ENCODE measurements at regions not wholly inside any gene's neighbourhood (a gene's known extent, or its start where the extent isn't known, plus 50 kb on each side); places are given as distances from the start of the nearest gene placed in this dataset.

GRCh38 chr15:94602754-94603470, 371.6 kb downstream of the MCTP2 start:
- no peak for DNase-seq (ENCODE audit: low spot score in 2 of 2)
- FAIRE-seq, result no peak

DNA sequence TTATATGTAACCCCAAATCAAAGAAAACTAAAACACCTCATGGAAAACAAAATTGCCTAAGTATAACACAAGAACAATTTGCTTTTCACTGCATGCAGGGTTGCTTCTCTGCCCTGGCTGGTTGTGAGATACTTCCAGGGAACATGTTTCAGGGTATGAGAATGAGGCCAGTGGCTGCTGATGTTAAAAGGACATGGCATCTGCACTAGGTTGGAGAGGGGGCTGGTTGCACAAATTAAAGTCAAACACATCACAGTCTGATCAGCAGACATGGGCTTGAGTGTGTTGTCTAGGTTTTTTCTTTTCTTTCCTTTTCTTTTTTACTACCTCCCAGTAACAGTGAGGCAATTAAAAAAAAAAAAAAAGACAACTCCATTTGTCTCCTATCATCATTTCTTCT, 374.9 kb downstream of the MCTP2 start:
- DNase-seq (ENCODE audit: low spot score in 2 of 2) (no peak), FAIRE-seq (no peak)

- DNase-seq (ENCODE audit: low spot score in 2 of 2), result no peak
- no peak for FAIRE-seq
Observed at GRCh38 chr15:94607176-94607654, 375.9 kb downstream of the MCTP2 start.

DNA sequence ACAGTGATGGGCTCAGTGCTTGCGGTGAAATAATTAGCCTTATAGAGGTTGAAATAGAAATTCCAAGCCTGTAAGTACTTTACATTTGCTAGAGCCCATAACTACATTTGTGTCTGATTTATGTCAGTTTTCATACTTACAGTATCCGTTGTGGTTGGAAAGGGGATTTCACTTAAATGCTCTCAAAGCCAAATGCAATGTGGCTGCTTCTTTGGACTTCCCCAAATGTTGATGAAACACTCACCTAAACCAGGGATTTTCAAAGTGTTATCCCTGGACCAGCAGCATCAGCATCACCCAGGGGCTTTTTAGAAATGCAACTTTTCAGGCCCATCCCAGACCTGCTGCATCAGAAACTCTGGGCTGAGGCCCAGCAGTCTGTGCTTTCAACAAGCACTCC, 378.7 kb downstream of the MCTP2 start:
- FAIRE-seq (no peak), DNase-seq (ENCODE audit: low spot score in 2 of 2) (no peak)

- no peak for DNase-seq (ENCODE audit: low spot score in 2 of 2)
- FAIRE-seq, result no peak
Observed at GRCh38 chr15:94610485-94610884, 379.1 kb downstream of the MCTP2 start.

DNA sequence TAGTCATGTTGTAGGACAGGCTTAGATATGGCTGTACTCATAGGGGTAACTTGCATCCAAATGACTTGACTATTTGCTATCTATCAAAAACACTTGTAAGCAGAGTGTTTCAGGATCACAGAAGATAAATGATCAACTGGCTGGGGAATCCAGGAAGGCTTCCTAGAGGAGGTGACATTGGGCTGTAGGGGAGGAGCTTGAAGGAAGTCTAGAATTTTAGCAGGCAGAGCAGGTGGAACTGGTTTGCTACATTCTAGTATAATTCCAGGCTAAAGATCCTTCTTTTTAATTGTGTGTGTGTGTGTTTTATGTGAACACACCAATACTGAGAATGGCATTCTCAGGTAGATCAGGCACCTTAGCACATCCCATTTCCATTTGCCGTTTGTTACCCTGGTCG, 380.3 kb downstream of the MCTP2 start:
- FAIRE-seq (no peak), DNase-seq (ENCODE audit: low spot score in 2 of 2) (no peak)

DNA sequence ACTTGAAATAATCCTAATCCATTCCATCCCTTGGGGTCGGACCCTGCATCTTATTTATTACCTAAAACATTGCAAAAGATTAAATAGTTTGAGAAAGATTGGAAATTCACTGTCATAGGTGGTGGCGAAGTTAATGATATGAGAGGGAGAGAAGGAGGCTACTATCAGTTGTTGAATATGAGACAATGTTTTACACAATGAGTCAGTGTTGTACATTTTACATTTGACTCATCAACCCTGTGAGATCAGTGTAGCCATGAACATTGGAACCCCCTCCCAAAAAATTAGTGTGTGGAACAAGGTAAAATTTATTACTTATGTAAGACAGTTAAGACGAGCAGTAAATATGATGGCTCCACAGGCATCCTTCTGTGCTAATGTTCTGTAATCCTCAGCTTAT, 384.3 kb downstream of the MCTP2 start:
- no peak for DNase-seq (ENCODE audit: low spot score in 2 of 2)
- no peak for FAIRE-seq

- FAIRE-seq (no peak), DNase-seq (ENCODE audit: low spot score in 2 of 2) (no peak)
Observed at GRCh38 chr15:94620632-94621031, 389.3 kb downstream of the MCTP2 start.

GRCh38 chr15:94621736-94622135, 390.4 kb downstream of the MCTP2 start:
- no peak for FAIRE-seq
- DNase-seq (ENCODE audit: low spot score in 2 of 2), result no peak

DNA sequence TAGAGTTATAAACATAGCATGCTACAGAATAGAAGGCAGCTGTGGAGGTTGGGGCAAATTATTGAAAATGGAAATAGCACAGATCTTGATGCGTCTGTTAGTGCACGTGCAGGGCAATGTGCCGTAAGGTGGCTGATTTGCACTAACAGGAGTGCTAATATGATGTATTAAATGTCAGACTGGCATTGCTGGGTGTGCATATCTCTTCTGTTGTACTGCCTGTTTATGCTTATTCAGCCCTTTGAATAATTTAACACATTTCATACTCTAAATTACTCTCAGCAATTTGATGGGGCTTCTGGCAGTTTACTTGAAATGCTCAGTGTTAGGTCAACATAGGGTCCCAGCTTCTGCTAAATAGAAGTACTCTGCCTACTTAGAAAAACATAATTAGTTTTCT, 395.6 kb downstream of the MCTP2 start:
- no peak for FAIRE-seq

DNA sequence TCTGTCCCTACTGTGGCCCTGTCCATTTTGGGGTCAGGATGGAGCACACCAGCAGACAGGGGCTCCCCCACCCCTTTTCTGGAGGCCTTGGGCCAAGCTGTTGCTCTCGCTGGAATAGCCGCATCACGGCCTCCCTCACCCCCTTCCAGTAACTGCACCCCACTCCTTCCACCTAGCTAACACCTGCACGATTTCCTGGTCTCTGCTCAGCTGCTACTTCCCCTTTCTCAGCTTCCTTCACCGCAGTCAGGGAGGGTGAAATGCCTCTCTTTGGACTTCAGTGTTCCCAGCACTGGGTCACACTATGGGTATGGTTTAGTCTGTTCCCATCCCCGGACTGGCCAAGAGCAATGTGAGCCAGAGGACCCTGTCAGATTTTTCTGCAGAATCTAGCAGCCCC, 400.2 kb downstream of the MCTP2 start:
- no peak for DNase-seq (ENCODE audit: low spot score in 2 of 2)
- FAIRE-seq, result no peak

More for the DNA sequence above, 395.6 kb downstream of the MCTP2 start:
- DNase-seq (ENCODE audit: low spot score in 2 of 2), result no peak

GRCh38 chr15:94638183-94638582, 406.8 kb downstream of the MCTP2 start:
- DNase-seq (ENCODE audit: low spot score in 2 of 2) (no peak), FAIRE-seq (no peak)

GRCh38 chr15:94639701-94640100, 408.3 kb downstream of the MCTP2 start:
- no peak for FAIRE-seq
- no peak for DNase-seq (ENCODE audit: low spot score in 2 of 2)

DNA sequence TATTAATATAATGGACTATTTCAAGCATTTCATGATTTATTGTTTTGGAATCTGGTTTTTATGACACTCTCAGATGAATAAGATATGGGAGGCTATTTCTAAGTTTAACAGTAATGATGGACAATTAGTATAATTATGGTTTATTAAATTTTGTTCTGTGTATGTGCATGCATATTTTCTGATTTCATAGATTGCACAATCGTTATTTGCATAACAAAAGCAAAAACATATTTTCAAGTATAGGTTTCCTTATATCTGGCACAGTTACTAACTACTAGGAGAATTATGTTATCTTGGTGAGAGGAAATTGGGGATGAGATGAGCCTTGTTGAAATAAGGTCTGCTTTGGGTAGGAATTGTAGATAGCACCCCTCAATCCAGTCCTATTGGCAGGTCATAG, 413.1 kb downstream of the MCTP2 start:
- no peak for FAIRE-seq

GRCh38 chr15:94653071-94653470, 421.7 kb downstream of the MCTP2 start:
- no peak for FAIRE-seq
- DNase-seq (ENCODE audit: low spot score in 2 of 2), result no peak

More for the DNA sequence above, 413.1 kb downstream of the MCTP2 start:
- DNase-seq (ENCODE audit: low spot score in 2 of 2), result no peak

DNA sequence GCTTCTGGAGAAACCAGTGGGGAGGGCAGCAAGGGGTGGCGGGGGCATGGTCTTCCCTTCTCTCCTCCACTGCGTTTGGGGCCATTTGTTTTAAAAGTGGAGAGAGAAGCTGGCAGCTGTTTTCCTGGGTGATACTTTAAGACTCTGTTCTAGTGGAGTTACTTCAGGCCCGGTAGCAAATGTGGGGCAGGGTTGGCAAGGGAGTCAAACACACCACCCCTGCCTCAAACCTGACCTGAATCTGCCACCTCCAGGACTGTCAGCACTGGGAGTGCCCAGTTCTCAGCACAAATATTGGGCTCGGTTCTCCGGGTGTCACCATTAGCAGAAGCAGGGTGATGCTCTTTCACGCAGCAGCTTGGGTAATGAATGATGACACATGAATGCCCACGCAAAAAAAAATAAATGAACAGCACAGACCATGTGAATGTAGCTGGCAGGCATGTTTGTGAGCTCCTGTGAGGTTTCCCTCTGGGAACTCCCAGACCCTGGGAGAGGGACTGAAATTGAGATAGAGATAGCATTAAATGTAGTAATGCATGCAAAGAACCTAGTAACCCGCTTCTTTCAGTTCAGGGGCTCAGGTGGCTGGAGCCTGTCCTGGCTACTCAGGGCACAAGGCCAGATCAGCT, 424.0 kb downstream of the MCTP2 start:
- no peak for DNase-seq (ENCODE audit: low spot score in 2 of 2)
- FAIRE-seq, result no peak

DNA sequence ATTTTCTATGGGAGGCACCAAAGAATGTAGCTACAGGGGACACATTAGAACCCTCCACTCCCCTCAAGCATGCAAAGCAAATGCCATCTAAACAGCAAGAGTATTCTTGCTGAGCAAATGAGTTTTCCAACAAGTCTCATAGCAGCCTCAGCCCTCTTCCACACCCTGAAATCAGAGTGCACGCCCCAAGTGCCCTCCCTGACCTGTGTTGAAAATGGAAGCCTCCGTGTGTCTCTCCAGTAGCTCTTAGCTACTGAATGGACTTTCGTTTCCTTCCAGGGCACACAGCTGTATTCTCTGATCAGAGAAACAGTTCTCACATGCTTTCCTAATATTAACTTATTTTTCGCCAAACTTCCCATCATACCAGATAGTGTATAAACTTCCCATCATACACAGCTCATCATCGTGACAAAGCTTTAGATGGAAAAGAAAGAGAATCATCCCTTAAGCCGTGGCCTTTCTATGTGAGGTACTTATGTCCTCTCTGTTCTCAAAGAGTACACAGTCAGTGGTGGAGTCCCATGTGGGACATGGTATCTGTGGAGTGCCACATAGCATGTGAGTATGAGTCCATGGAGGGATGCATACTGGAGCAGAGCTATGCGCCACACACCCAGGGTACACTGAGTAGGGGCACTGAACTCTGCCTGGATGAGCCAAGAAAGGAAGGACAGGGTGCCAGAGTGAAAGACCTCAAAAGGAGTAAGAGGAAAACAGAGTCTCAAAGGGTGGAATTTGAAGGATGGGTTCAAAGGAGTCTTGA, 434.5 kb downstream of the MCTP2 start:
- DNase-seq (ENCODE audit: low spot score in 2 of 2) (no peak), FAIRE-seq (no peak)

- DNase-seq (ENCODE audit: low spot score in 2 of 2) (no peak), FAIRE-seq (no peak)
Observed at GRCh38 chr15:94666553-94666952, 435.2 kb downstream of the MCTP2 start.

DNA sequence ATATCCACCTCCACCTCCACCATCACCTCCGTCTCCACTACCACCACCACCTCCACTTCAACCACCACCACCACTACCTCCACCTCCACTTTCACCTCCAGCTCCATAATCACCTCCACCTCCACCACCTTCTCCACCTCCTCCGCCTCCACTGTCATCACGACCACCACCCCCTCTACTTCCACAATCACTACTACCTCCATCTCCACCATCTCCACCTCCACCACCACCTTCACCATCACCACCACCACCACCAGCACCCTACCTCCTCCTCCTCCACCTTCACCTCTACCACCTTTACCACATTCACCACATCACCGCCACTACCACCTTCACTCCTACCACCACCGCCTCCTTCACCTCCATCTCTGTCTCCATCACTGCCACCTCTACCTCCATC, 435.7 kb downstream of the MCTP2 start:
- FAIRE-seq (no peak), DNase-seq (ENCODE audit: low spot score in 2 of 2) (no peak)

GRCh38 chr15:94670438-94671034, 439.2 kb downstream of the MCTP2 start:
- peak; percentile 67 for FAIRE-seq
- DNase-seq (ENCODE audit: low spot score in 2 of 2), result peak; percentile 20 to 53
